A673 (cell line): ENCODE measurements at regions not wholly inside any gene's neighbourhood (a gene's known extent, or its start where the extent isn't known, plus 50 kb on each side); places are given as distances from the start of the nearest gene placed in this dataset.

ENCODE experiments used
- CTCF ChIP-seq: fragments of 300-800, 200-600 bp; sonication (generic); conservative IDR thresholded peaks from 2 replicates; pipeline ENCODE4 v1.5.1; 2017; ENCODE audit warnings: low read depth, mild to moderate bottlenecking, antibody characterized with exemption, low read length, moderate library complexity, mixed read lengths
- EZH2 ChIP-seq: fragments of 200-600 bp; sonication (generic); IDR thresholded peaks from 2 replicates; pipeline ENCODE4 v1.6.1; 2017; ENCODE audit warnings: borderline replicate concordance, low read depth, mild to moderate bottlenecking, mixed read lengths, antibody characterized with exemption, low read length; ENCODE audit not compliant: poor library complexity, severe bottlenecking

GRCh38 chr9:75612754-75613153 is 277.7 kb upstream of the PCSK5 start:
- TF ChIP-seq CTCF (no peak), EZH2 (no peak)
